ENCODE measurements at regions not wholly inside any gene's neighbourhood (a gene's known extent, or its start where the extent isn't known, plus 50 kb on each side); places are given as distances from the start of the nearest gene placed in this dataset.

DNA sequence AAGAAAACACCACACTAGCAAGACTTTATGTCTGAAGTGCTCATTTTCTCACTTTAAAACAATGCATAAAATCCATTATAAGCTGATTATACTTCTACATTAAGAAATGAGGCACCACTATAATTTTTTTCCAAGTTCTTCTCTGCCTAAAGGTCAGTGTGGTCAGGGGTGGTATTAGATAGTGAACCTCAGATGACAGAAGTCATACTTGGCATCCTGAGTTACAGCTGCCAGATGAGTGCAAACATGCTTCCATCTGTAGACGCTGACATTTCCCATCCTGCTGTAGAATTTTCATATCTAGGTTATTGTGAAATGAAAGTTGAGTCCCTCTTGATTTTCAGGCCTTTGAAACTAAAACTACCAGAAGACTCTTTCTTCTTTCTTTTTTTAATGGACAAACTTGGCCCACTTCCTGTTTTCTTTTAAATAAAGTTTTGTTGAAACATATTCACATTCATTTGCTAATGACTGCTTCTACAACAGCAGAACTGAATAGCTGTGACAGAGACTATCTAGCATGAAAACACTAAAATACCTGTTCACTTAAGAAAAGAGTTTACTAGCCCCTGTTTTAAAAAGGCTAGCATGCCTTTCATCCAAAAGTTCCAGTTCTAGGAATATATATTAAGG is 900.8 kb downstream of the XPNPEP1 start:
- Histone ChIP-seq H3K9me2 (ENCODE audit: insufficient read depth) (no peaks in the 10 kb centered on the region), H3K9me3 (ENCODE audit: control insufficient read depth in 1 of 2, insufficient read depth in 1 of 2, low read depth in 1 of 2, low read length in 2 of 2) (peaks cover 18 to 31% of the 10 kb centered on the region in 2 experiments; a peak in 3 of 4 replicates), H3K4me2 (ENCODE audit: low read length) (no peak overlapping the region), H4K20me1 (ENCODE audit: insufficient read depth) (no peaks in the 10 kb centered on the region), H3K9ac (ENCODE audit: low read length) (no peak overlapping the region), H3K4me1 (ENCODE audit: control insufficient read depth in 1 of 2, insufficient read depth in 2 of 2, low read length in 2 of 2) (no peaks in the 10 kb centered on the region), H2AFZ (ENCODE audit: low read depth, low read length, poor library complexity, severe bottlenecking) (no peak overlapping the region), H3K27me3 (ENCODE audit: insufficient read depth, low read length) (no peaks in the 10 kb centered on the region), H3K36me3 (ENCODE audit: control insufficient read depth in 1 of 2, insufficient read depth in 2 of 2, low read length in 2 of 2) (no peaks in the 10 kb centered on the region), H3K79me2 (ENCODE audit: insufficient read depth, low read length) (no peaks in the 10 kb centered on the region), H3K27ac (ENCODE audit: low read depth, low read length) (no peak overlapping the region), H3K4me3 (replicated peaks in 1 of 2; ENCODE audit: low read depth in 1 of 2, low read length in 2 of 2) (no peak overlapping the region)
- CTCF ChIA-PET: no interaction called here
- POLR2A ChIA-PET: no interaction called here
- ATAC-seq: no peak
- TF ChIP-seq EGR1 (IDR thresholded peaks at IDR 0.05; ENCODE audit: low read depth) (no peak), POLR2A (IDR thresholded peaks at IDR 0.05; ENCODE audit: borderline replicate concordance, extremely low read depth, insufficient read depth, insufficient read length) (no peak), FOSL1 (IDR thresholded peaks at IDR 0.05; ENCODE audit: low read depth) (no peak)
- TF ChIP-seq, protein P1, sequence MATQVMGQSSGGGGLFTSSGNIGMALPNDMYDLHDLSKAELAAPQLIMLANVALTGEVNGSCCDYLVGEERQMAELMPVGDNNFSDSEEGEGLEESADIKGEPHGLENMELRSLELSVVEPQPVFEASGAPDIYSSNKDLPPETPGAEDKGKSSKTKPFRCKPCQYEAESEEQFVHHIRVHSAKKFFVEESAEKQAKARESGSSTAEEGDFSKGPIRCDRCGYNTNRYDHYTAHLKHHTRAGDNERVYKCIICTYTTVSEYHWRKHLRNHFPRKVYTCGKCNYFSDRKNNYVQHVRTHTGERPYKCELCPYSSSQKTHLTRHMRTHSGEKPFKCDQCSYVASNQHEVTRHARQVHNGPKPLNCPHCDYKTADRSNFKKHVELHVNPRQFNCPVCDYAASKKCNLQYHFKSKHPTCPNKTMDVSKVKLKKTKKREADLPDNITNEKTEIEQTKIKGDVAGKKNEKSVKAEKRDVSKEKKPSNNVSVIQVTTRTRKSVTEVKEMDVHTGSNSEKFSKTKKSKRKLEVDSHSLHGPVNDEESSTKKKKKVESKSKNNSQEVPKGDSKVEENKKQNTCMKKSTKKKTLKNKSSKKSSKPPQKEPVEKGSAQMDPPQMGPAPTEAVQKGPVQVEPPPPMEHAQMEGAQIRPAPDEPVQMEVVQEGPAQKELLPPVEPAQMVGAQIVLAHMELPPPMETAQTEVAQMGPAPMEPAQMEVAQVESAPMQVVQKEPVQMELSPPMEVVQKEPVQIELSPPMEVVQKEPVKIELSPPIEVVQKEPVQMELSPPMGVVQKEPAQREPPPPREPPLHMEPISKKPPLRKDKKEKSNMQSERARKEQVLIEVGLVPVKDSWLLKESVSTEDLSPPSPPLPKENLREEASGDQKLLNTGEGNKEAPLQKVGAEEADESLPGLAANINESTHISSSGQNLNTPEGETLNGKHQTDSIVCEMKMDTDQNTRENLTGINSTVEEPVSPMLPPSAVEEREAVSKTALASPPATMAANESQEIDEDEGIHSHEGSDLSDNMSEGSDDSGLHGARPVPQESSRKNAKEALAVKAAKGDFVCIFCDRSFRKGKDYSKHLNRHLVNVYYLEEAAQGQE (IDR thresholded peaks at IDR 0.05; ENCODE audit: low read depth): no peak
- no TSS peak for BruUV-seq (replicated peaks)
- no peak for DNase-seq (ENCODE audit: low read depth, low spot score)
- RAD21 ChIA-PET (ENCODE audit: low non-redundant PET in 1 of 2, low total read pairs in 2 of 2, uncharacterized antibody in 2 of 2, unreplicated experiment in 2 of 2): no interaction called here
- intact Hi-C loops (cut with micrococcal nuclease): no loop called here

DNA sequence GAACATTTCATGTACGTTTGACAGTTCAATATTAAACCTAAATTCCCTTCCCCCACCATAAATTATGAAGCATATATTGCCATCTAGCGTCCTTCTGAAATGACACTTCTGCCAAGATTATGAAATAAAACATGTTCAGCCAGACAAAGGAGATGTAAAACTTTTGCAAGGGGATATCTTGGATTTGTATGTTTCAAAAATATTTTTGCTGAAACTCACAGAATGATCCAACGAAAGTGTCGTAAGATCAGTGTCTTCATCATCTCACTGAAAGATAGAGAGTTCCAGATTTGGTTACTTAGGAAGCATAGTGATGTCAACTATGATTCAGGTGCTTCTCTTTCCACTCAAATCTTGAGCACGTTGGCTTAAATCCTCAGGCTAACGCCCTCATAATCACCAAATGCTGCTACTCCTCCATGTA is 904.3 kb downstream of the XPNPEP1 start:
- Histone ChIP-seq H3K9me2 (ENCODE audit: insufficient read depth) (no peaks in the 10 kb centered on the region), H3K27me3 (ENCODE audit: insufficient read depth, low read length) (no peaks in the 10 kb centered on the region), H3K79me2 (ENCODE audit: insufficient read depth, low read length) (no peaks in the 10 kb centered on the region), H3K4me2 (ENCODE audit: low read length) (no peak overlapping the region), H3K4me3 (replicated peaks in 1 of 2; ENCODE audit: low read depth in 1 of 2, low read length in 2 of 2) (no peak overlapping the region), H3K4me1 (ENCODE audit: control insufficient read depth in 1 of 2, insufficient read depth in 2 of 2, low read length in 2 of 2) (no peaks in the 10 kb centered on the region), H3K36me3 (ENCODE audit: control insufficient read depth in 1 of 2, insufficient read depth in 2 of 2, low read length in 2 of 2) (no peaks in the 10 kb centered on the region), H3K27ac (ENCODE audit: low read depth, low read length) (no peak overlapping the region), H3K9me3 (ENCODE audit: control insufficient read depth in 1 of 2, insufficient read depth in 1 of 2, low read depth in 1 of 2, low read length in 2 of 2) (peaks cover 12 to 29% of the 10 kb centered on the region in 2 experiments; a peak in 3 of 4 replicates), H4K20me1 (ENCODE audit: insufficient read depth) (no peaks in the 10 kb centered on the region), H3K9ac (ENCODE audit: low read length) (no peak overlapping the region), H2AFZ (ENCODE audit: low read depth, low read length, poor library complexity, severe bottlenecking) (no peak overlapping the region)
- ATAC-seq: no peak
- BruUV-seq (replicated peaks): no TSS peak
- POLR2A ChIA-PET: no interaction called here
- CTCF ChIA-PET: no interaction called here
- DNase-seq (ENCODE audit: low read depth, low spot score): no peak
- intact Hi-C loops (cut with micrococcal nuclease): no loop called here
- RAD21 ChIA-PET (ENCODE audit: low non-redundant PET in 1 of 2, low total read pairs in 2 of 2, uncharacterized antibody in 2 of 2, unreplicated experiment in 2 of 2): no interaction called here
- TF ChIP-seq EGR1 (IDR thresholded peaks at IDR 0.05; ENCODE audit: low read depth) (no peak), ELF1 (IDR thresholded peaks at IDR 0.05; ENCODE audit: borderline replicate concordance, low read depth) (no peak), FOSL1 (IDR thresholded peaks at IDR 0.05; ENCODE audit: low read depth) (no peak), EZH2phosphoT487 (IDR thresholded peaks at IDR 0.05; ENCODE audit: borderline replicate concordance) (no peak), CBX3 (IDR thresholded peaks at IDR 0.05; ENCODE audit: low read depth) (no peak), POLR2AphosphoS5 (IDR thresholded peaks at IDR 0.05; ENCODE audit: low read depth, low read length) (no peak), SRF (IDR thresholded peaks at IDR 0.05; ENCODE audit: low read depth) (no peak), RAD21 (IDR thresholded peaks at IDR 0.05; ENCODE audit: low read depth) (peak; percentile 6; the same call in 1 of the 2 replicates), MAX (IDR thresholded peaks at IDR 0.05) (no peak), ZFX (IDR thresholded peaks at IDR 0.05) (no peak), CEBPB (IDR thresholded peaks at IDR 0.05; ENCODE audit: low read depth) (no peak)
- TF ChIP-seq, protein P2, sequence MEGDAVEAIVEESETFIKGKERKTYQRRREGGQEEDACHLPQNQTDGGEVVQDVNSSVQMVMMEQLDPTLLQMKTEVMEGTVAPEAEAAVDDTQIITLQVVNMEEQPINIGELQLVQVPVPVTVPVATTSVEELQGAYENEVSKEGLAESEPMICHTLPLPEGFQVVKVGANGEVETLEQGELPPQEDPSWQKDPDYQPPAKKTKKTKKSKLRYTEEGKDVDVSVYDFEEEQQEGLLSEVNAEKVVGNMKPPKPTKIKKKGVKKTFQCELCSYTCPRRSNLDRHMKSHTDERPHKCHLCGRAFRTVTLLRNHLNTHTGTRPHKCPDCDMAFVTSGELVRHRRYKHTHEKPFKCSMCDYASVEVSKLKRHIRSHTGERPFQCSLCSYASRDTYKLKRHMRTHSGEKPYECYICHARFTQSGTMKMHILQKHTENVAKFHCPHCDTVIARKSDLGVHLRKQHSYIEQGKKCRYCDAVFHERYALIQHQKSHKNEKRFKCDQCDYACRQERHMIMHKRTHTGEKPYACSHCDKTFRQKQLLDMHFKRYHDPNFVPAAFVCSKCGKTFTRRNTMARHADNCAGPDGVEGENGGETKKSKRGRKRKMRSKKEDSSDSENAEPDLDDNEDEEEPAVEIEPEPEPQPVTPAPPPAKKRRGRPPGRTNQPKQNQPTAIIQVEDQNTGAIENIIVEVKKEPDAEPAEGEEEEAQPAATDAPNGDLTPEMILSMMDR (IDR thresholded peaks at IDR 0.05 in 2 of 3, conservative IDR thresholded peaks at IDR 0.05 in 1 of 3; ENCODE audit: borderline replicate concordance in 1 of 3, insufficient read depth in 1 of 3, low read depth in 2 of 3, low read length in 2 of 3): peak in 1 of 3 experiments; percentile 29; a peak in 1 of 6 replicates

All from HCT116 (cell line).